HCT116 (cell line): ENCODE measurements at regions not wholly inside any gene's neighbourhood (a gene's known extent, or its start where the extent isn't known, plus 50 kb on each side); places are given as distances from the start of the nearest gene placed in this dataset.

Source experiments
- ATAC-seq: fragments of 200-7000 bp; cut with Tn5 transposase; 2 replicates; pipeline ENCODE4 v1.9.1; 2020; ENCODE audit warnings: mild to moderate bottlenecking, moderate library complexity
- BruUV-seq: library from RNA; stranded (reverse); fragments of 400-500 nt; replicated peaks from 2 replicates; lab custom pipeline; 2021; lab: Mats Ljungman, UMichigan
- CTCF ChIA-PET: fragments of 300-600 bp; sonication (Branson Sonifier 250); formaldehyde crosslinking; loops from one replicate; lab custom pipeline; 2021; ENCODE audit warnings: antibody characterized with exemption; lab: Charles Lee
- POLR2A ChIA-PET: fragments of 300-600, 350-600 bp; sonication (Branson Sonifier 250); formaldehyde crosslinking; loops from one replicate; lab custom pipeline; 2021; ENCODE audit warnings: antibody characterized with exemption; lab: Charles Lee
- RAD21 ChIA-PET, 2 experiments: fragments of 300-600 bp; sonication (Branson Sonifier 250); formaldehyde crosslinking; loops; one replicate each; lab custom pipeline; 2023; ENCODE audit warnings: low total read pairs in 2 of 2; ENCODE audit not compliant: uncharacterized antibody in 2 of 2, unreplicated experiment in 2 of 2, low non-redundant PET in 1 of 2; lab: Charles Lee
- DNase-seq: peaks from one replicate; pipeline ENCODE4 v3.0.0-alpha.2; 2010; ENCODE audit warnings: low read depth, low spot score
- H2AFZ ChIP-seq: fragments of 200-600 bp; shearing (Covaris generic), sonication (generic); 2 replicates; pipeline ENCODE4 v1.6.1; 2017; ENCODE audit warnings: low read depth, mixed run types, mixed read lengths, antibody characterized with exemption, low read length; ENCODE audit not compliant: poor library complexity, severe bottlenecking
- H3K27ac ChIP-seq: 2 replicates; pipeline ENCODE4 v1.5.1; 2012; ENCODE audit warnings: low read depth, low read length
- H3K27me3 ChIP-seq: fragments of 200-600 bp; sonication (generic); 2 replicates; pipeline ENCODE4 v1.6.1; 2016; ENCODE audit warnings: mixed run types, low read length, mixed read lengths; ENCODE audit not compliant: insufficient read depth
- H3K36me3 ChIP-seq, 2 experiments: fragments of 200-500 bp in 1 of 2; fragments of 200-600 bp in 1 of 2; sonication (Bioruptor generic) in 1 of 2; sonication (generic) in 1 of 2; 2 replicates each; pipeline versions ENCODE4 v1.5.1 to v1.6.1; 2014 to 2016; ENCODE audit warnings: low read length in 2 of 2, inconsistent platforms in 1 of 2, mixed read lengths in 1 of 2, mixed run types in 1 of 2; ENCODE audit not compliant: insufficient read depth in 2 of 2, control insufficient read depth in 1 of 2
- H3K4me1 ChIP-seq, 2 experiments: fragments of 200-600 bp in 1 of 2; sonication (generic) in 1 of 2; 2 replicates each; pipeline versions ENCODE4 v1.5.1 to v1.6.1; 2012 to 2017; ENCODE audit warnings: low read length in 2 of 2, inconsistent platforms in 1 of 2, mild to moderate bottlenecking in 1 of 2, mixed read lengths in 1 of 2, mixed run types in 1 of 2, moderate library complexity in 1 of 2; ENCODE audit not compliant: insufficient read depth in 2 of 2, control insufficient read depth in 1 of 2
- H3K4me2 ChIP-seq: fragments of 200-600 bp; sonication (generic); 2 replicates; pipeline ENCODE4 v1.6.1; 2017; ENCODE audit warnings: mixed run types, low read length, mixed read lengths
- H3K4me3 ChIP-seq, 2 experiments: fragments of 200-600 bp in 1 of 2; sonication (generic) in 1 of 2; replicated peaks in 1 of 2; 2 replicates each; pipeline ENCODE4 v1.5.1; 2011 to 2016; ENCODE audit warnings: low read length in 2 of 2, control low read depth in 1 of 2, low read depth in 1 of 2, mild to moderate bottlenecking in 1 of 2, mixed read lengths in 1 of 2, mixed run types in 1 of 2
- H3K79me2 ChIP-seq: fragments of 200-600 bp; sonication (generic); 2 replicates; pipeline ENCODE4 v1.6.1; 2017; ENCODE audit warnings: mild to moderate bottlenecking, mixed run types, low read length, moderate library complexity, mixed read lengths; ENCODE audit not compliant: insufficient read depth
- H3K9ac ChIP-seq: fragments of 200-600 bp; sonication (generic); 2 replicates; pipeline ENCODE4 v1.6.1; 2016; ENCODE audit warnings: low read length, mixed read lengths
- H3K9me2 ChIP-seq: fragments of 200-600 bp; sonication (generic), shearing (Covaris generic); 2 replicates; pipeline ENCODE4 v1.6.1; 2017; ENCODE audit warnings: mixed run types, mild to moderate bottlenecking, moderate library complexity; ENCODE audit not compliant: insufficient read depth
- H3K9me3 ChIP-seq, 2 experiments: fragments of 200-500 bp in 1 of 2; fragments of 200-600 bp in 1 of 2; sonication (Bioruptor generic) in 1 of 2; sonication (generic) in 1 of 2; 2 replicates each; pipeline ENCODE4 v1.6.1; 2014 to 2017; ENCODE audit warnings: low read length in 2 of 2, mixed read lengths in 2 of 2, inconsistent platforms in 1 of 2, low read depth in 1 of 2, mild to moderate bottlenecking in 1 of 2, mixed run types in 1 of 2, moderate library complexity in 1 of 2; ENCODE audit not compliant: control insufficient read depth in 1 of 2, insufficient read depth in 1 of 2
- H4K20me1 ChIP-seq: fragments of 200-600 bp; sonication (generic), shearing (Covaris generic); 2 replicates; pipeline ENCODE4 v1.6.1; 2017; ENCODE audit warnings: mixed run types, mild to moderate bottlenecking, moderate library complexity; ENCODE audit not compliant: insufficient read depth
- CBX3 ChIP-seq: IDR thresholded peaks from 2 replicates; pipeline ENCODE4 v1.6.1; 2012; ENCODE audit warnings: low read depth
- CTCF ChIP-seq, 3 experiments: fragments of 200-600 bp in 1 of 3; sonication (generic) in 1 of 3; IDR thresholded peaks in 2 of 3; conservative IDR thresholded peaks in 1 of 3; 2 replicates each; pipeline ENCODE4 v1.5.1; 2012 to 2017; ENCODE audit warnings: low read depth in 2 of 3, low read length in 2 of 3, antibody characterized with exemption in 1 of 3, borderline replicate concordance in 1 of 3, control low read depth in 1 of 3, mild to moderate bottlenecking in 1 of 3, mixed read lengths in 1 of 3, mixed run types in 1 of 3, moderate library complexity in 1 of 3; ENCODE audit not compliant: insufficient read depth in 1 of 3
- EGR1 ChIP-seq: IDR thresholded peaks from 2 replicates; pipeline ENCODE4 v1.6.1; 2012; ENCODE audit warnings: low read depth
- EZH2 ChIP-seq: fragments of 200-600 bp; sonication (generic); IDR thresholded peaks from 2 replicates; pipeline ENCODE4 v1.6.1; 2017; ENCODE audit warnings: antibody characterized with exemption, mixed run types
- EZH2phosphoT487 ChIP-seq: fragments of 200-600 bp; IDR thresholded peaks from 2 replicates; pipeline ENCODE4 v1.6.1; 2018; ENCODE audit warnings: antibody characterized with exemption, borderline replicate concordance
- FOSL1 ChIP-seq: IDR thresholded peaks from 2 replicates; pipeline ENCODE4 v1.6.1; 2012; ENCODE audit warnings: low read depth
- JUND ChIP-seq: IDR thresholded peaks from 2 replicates; pipeline ENCODE4 v1.6.1; 2012
- POLR2A ChIP-seq: IDR thresholded peaks from 2 replicates; pipeline ENCODE4 v1.7.0; 2011; ENCODE audit warnings: borderline replicate concordance; ENCODE audit not compliant: insufficient read depth, insufficient read length; ENCODE audit errors: extremely low read depth
- RAD21 ChIP-seq: IDR thresholded peaks from 2 replicates; pipeline ENCODE4 v1.6.1; 2012; ENCODE audit warnings: low read depth, mild to moderate bottlenecking
- SP1 ChIP-seq: IDR thresholded peaks from 2 replicates; pipeline ENCODE4 v1.6.1; 2012; ENCODE audit warnings: low read depth
- TCF7L2 ChIP-seq: IDR thresholded peaks from 2 replicates; pipeline ENCODE4 v1.7.0; 2011; ENCODE audit warnings: borderline replicate concordance, inconsistent platforms; ENCODE audit not compliant: insufficient read depth, insufficient read length; ENCODE audit errors: extremely low read depth
- YY1 ChIP-seq: IDR thresholded peaks from 2 replicates; pipeline ENCODE4 v1.6.1; 2011; ENCODE audit warnings: low read length, low read depth, moderate library complexity, mild to moderate bottlenecking; ENCODE audit not compliant: insufficient replicate concordance; ENCODE audit errors: extremely low read depth
- intact Hi-C: fragments of 100-400 bp; cut with micrococcal nuclease; formaldehyde crosslinking; loops from 2 replicates; pipeline ENCODE4 v1.10.0; 2022

DNA sequence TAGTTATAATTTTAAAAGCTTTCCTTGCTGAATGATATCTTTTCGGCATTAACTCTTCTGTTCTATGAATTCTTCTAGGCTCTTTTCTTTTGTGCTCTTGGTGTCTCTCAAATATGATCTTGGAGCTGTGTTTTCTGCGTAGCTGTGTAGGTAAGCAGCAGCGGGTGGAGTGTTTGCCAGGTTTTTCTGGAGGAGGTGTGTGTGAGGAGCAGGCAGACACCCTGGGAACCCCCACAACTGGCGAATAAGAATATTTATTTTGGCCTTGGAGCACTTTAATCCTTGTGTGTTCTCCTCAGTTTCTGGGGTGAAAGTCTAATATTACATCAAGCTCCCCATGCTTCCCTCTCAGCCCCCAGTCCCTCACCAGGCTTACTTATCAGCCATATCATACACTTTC, 232.0 kb upstream of the FANCL start:
- intact Hi-C loops, result no loop called here
- H2AFZ ChIP-seq, result no peak overlapping the region
- H4K20me1 ChIP-seq, result no peaks in the 10 kb centered on the region
- DNase-seq (no peak), ATAC-seq (no peak)
- H3K27me3 ChIP-seq, result no peaks in the 10 kb centered on the region
- no peak overlapping the region for H3K9ac ChIP-seq
- H3K79me2 ChIP-seq, result no peaks in the 10 kb centered on the region
- RAD21 ChIA-PET, result no interaction called here
- POLR2A ChIA-PET, result no interaction called here
- no peaks in the 10 kb centered on the region for H3K9me3 ChIP-seq
- H3K4me1 ChIP-seq, result no peaks in the 10 kb centered on the region
- no peaks in the 10 kb centered on the region for H3K36me3 ChIP-seq
- H3K9me2 ChIP-seq, result no peaks in the 10 kb centered on the region
- CTCF ChIA-PET, result no interaction called here
- no peak overlapping the region for H3K4me2 ChIP-seq
- TF ChIP-seq EZH2phosphoT487 (no peak), FOSL1 (no peak), SP1 (no peak), EGR1 (no peak), RAD21 (no peak), EZH2 (no peak), CTCF (IDR thresholded peaks at IDR 0.05 in 2 of 3, conservative IDR thresholded peaks at IDR 0.05 in 1 of 3; ENCODE audit: borderline replicate concordance in 1 of 3, insufficient read depth in 1 of 3, low read depth in 2 of 3, low read length in 2 of 3) (no peak), POLR2A (no peak), YY1 (no peak), TCF7L2 (no peak), JUND (no peak), CBX3 (no peak)
- BruUV-seq, result no TSS peak
- no peak overlapping the region for H3K27ac ChIP-seq
- H3K4me3 ChIP-seq, result no peak overlapping the region
